ENCODE measurements at regions not wholly inside any gene's neighbourhood (a gene's known extent, or its start where the extent isn't known, plus 50 kb on each side); places are given as distances from the start of the nearest gene placed in this dataset.
A peak's percentile ranks its signal among the peaks of the same experiment; 100 is the strongest.

DNA sequence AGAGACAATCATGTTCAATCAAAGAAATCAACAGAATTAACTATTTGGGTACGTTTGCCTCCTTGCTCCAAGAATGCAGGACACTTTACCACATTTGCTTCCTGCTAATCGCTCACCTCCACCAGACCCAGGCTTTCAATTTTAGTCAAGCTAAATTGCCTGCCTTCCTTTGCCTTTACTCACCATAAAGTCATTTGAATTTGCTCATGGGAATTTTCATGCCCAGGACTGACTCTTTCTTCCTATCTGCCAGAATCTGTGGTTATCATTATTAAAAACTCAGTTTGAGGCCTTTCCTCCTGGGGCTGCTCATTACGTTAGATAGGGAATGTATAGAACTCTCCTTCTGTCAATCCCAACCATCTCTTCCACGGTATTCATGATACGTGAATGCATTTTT, 1935.3 kb upstream of the WWC1 start:
- Mint-ChIP-seq H3K36me3 (ENCODE audit: low read depth) (peaks cover 3% of the 10 kb centered on the region), H3K27ac (no peak overlapping the region), H3K4me3 (no peak overlapping the region), H3K9me3 (peaks cover 5% of the 10 kb centered on the region), H3K4me1 (peaks cover 23% of the 10 kb centered on the region), H3K27me3 (ENCODE audit: insufficient read depth) (no peaks in the 10 kb centered on the region)
- Histone ChIP-seq H3K9me3 (ENCODE audit: control insufficient read depth, low read length) (peaks cover 9% of the 10 kb centered on the region), H3K27me3 (ENCODE audit: control insufficient read depth, insufficient read depth, low read length, poor library complexity, severe bottlenecking) (no peaks in the 10 kb centered on the region), H3K4me3 (ENCODE audit: low read length) (no peak overlapping the region), H3K9ac (ENCODE audit: extremely low read depth, low read length, poor library complexity, severe bottlenecking) (no peak overlapping the region), H3K36me3 (ENCODE audit: control insufficient read depth, insufficient read depth, low read length) (no peaks in the 10 kb centered on the region), H3K4me1 (ENCODE audit: control insufficient read depth, insufficient read depth, low read length) (peaks cover 4% of the 10 kb centered on the region), H3K27ac (ENCODE audit: low read depth, low read length) (no peak overlapping the region)
- WGBS, 2 experiments (ENCODE audit: insufficient coverage in 1 of 2, insufficient read length in 1 of 2) = 87 to 90% methylated on average over 3 to 4 of the region's 5 CpGs
- TF ChIP-seq CTCF (conservative IDR thresholded peaks at IDR 0.05) = no peak
- no peak for DNase-seq

GRCh38 chr5:166358127-166358830, 1933.2 kb upstream of the WWC1 start:
- no peak for DNase-seq
- H3K9me3 ChIP-seq (ENCODE audit: control insufficient read depth, low read length) = peaks cover 26% of the 10 kb centered on the region
- WGBS, 2 experiments (ENCODE audit: insufficient coverage in 1 of 2, insufficient read length in 1 of 2) = 83 to 89% methylated on average over 1 to 4 of the region's 4 CpGs
- H3K9me3 Mint-ChIP-seq = peaks cover 18% of the 10 kb centered on the region
- H3K27me3 Mint-ChIP-seq (ENCODE audit: insufficient read depth) = no peaks in the 10 kb centered on the region
- H3K4me1 Mint-ChIP-seq = peaks cover 23% of the 10 kb centered on the region
- H3K36me3 ChIP-seq (ENCODE audit: control insufficient read depth, insufficient read depth, low read length) = no peaks in the 10 kb centered on the region
- no peak overlapping the region for H3K9ac ChIP-seq (ENCODE audit: extremely low read depth, low read length, poor library complexity, severe bottlenecking)
- H3K36me3 Mint-ChIP-seq (ENCODE audit: low read depth) = peaks cover 15% of the 10 kb centered on the region
- no peaks in the 10 kb centered on the region for H3K27me3 ChIP-seq (ENCODE audit: control insufficient read depth, insufficient read depth, low read length, poor library complexity, severe bottlenecking)
- H3K4me3 ChIP-seq (ENCODE audit: low read length) = peak overlapping the region; percentile 21
- peak overlapping the region; percentile 74 for H3K27ac Mint-ChIP-seq
- H3K27ac ChIP-seq (ENCODE audit: low read depth, low read length) = no peak overlapping the region
- H3K4me3 Mint-ChIP-seq = no peak overlapping the region
- no peak for TF ChIP-seq CTCF (conservative IDR thresholded peaks at IDR 0.05)
- peaks cover 4% of the 10 kb centered on the region for H3K4me1 ChIP-seq (ENCODE audit: control insufficient read depth, insufficient read depth, low read length)

GRCh38 chr5:166363087-166363760, 1928.2 kb upstream of the WWC1 start:
- Histone ChIP-seq H3K36me3 (ENCODE audit: control insufficient read depth, insufficient read depth, low read length) (no peaks in the 10 kb centered on the region), H3K4me1 (ENCODE audit: control insufficient read depth, insufficient read depth, low read length) (peaks cover 3% of the 10 kb centered on the region), H3K4me3 (ENCODE audit: low read length) (no peak overlapping the region), H3K27ac (ENCODE audit: low read depth, low read length) (peak overlapping the region; percentile 61), H3K9ac (ENCODE audit: extremely low read depth, low read length, poor library complexity, severe bottlenecking) (no peak overlapping the region), H3K27me3 (ENCODE audit: control insufficient read depth, insufficient read depth, low read length, poor library complexity, severe bottlenecking) (no peaks in the 10 kb centered on the region), H3K9me3 (ENCODE audit: control insufficient read depth, low read length) (peaks cover 17% of the 10 kb centered on the region)
- Mint-ChIP-seq H3K27me3 (ENCODE audit: insufficient read depth) (no peaks in the 10 kb centered on the region), H3K36me3 (ENCODE audit: low read depth) (peaks cover 13% of the 10 kb centered on the region), H3K4me3 (no peak overlapping the region), H3K27ac (no peak overlapping the region), H3K9me3 (peaks cover 13% of the 10 kb centered on the region), H3K4me1 (peaks cover 18% of the 10 kb centered on the region)
- no peak for TF ChIP-seq CTCF (conservative IDR thresholded peaks at IDR 0.05)
- DNase-seq = no peak
- WGBS, 2 experiments (ENCODE audit: insufficient coverage in 1 of 2, insufficient read length in 1 of 2) = 92 to 93% methylated on average over 5 to 6 of the region's 6 CpGs

Measured in endodermal cell (in vitro differentiated cells).